ENCODE measurements at regions not wholly inside any gene's neighbourhood (a gene's known extent, or its start where the extent isn't known, plus 50 kb on each side); places are given as distances from the start of the nearest gene placed in this dataset.
"Not testable (repeated sequence)": the region's sequence is repeated elsewhere in the genome, so short reads cannot be mapped to it uniquely, and the experiment has no call there.

DNA sequence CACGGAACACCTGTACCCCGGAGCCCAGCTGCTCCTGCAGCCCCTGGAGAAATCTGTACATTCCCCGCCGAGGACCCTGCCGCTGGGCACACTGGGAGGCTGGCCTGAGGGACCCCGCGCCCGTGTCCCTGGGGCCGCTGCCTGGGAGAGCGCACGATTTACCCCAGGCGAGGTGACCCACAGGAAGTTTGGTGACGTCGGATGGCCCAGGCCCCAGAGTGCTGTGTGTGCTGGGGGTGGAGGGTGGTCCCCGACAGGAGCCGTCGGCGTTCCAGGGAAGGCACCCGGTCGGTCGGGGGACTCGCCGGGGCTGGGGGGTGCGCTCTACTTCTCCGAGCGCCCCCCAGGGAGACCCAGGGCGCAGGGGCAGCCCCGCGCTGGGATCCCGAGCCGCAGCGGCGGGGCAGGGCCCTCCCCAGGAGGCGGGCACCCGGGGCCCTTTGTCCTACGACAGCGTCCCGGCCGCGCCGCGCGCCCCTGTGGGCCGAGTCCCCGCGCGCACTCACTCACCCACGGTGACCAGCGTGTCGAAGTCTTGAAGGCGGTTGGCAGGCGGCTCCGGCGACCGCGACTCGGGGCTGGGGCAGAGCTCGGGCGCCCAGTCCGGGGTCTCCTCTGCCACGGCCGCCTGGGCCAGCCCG, 167.9 kb upstream of the PRKX start:
- not testable (repeated sequence) for H3K4me3 ChIP-seq (ENCODE audit: low read depth, low read length); H3K27ac ChIP-seq (ENCODE audit: low read depth); H3K4me1 ChIP-seq (ENCODE audit: insufficient read depth); H3K36me3 ChIP-seq (ENCODE audit: insufficient read depth); DNase-seq (ENCODE audit: extremely low spot score)
- WGBS = no CpG with 5 or more reads among the region's 63 CpGs

DNA sequence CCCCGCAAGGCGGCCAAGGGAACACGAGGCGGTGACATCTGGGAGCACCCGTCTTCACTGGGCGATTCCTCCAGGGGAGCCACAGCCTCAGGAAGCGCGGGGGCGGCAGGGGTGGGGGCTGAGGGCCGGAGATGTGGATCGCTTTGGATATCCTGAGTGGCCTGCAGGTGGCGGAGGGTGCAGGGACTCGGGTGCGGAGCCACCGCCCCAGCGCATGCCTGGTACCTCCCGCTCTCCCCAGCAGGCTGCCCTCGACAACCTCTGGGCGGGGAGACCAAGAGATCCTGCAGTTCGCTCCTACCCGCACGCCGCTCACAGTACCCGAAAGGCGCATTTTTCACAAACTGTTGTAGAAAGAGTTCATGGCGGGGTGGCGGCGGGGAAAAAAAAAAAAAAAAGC, 162.9 kb upstream of the PRKX start:
- no CpG with 5 or more reads among the region's 28 CpGs for WGBS
- not testable (repeated sequence) for H3K36me3 ChIP-seq (ENCODE audit: insufficient read depth); H3K27ac ChIP-seq (ENCODE audit: low read depth); H3K4me1 ChIP-seq (ENCODE audit: insufficient read depth); H3K4me3 ChIP-seq (ENCODE audit: low read depth, low read length); DNase-seq (ENCODE audit: extremely low spot score)

DNA sequence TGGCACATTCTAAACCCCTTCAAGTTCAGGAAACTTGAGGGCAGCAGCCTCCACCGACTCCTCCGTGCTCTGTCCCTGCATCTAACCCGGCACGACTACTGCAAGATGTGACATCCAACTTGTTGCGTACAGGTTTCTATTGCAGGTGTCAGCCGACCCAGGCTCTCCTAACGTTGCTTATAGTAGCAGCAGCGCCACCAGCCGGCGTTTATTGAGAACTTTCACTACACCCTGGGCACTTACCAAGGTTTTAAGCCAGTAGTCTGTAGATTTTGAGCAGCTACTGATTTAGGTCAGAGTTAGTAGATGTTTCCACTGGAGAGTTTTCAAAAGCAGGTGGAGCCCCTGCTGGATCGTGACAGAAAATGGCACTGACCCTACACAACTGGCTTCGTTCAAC, 162.2 kb upstream of the PRKX start:
- H3K36me3 ChIP-seq (ENCODE audit: insufficient read depth); DNase-seq (ENCODE audit: extremely low spot score); H3K4me1 ChIP-seq (ENCODE audit: insufficient read depth); H3K27ac ChIP-seq (ENCODE audit: low read depth); H3K4me3 ChIP-seq (ENCODE audit: low read depth, low read length): not testable (repeated sequence)
- WGBS = no CpG with 5 or more reads among the region's 12 CpGs

DNA sequence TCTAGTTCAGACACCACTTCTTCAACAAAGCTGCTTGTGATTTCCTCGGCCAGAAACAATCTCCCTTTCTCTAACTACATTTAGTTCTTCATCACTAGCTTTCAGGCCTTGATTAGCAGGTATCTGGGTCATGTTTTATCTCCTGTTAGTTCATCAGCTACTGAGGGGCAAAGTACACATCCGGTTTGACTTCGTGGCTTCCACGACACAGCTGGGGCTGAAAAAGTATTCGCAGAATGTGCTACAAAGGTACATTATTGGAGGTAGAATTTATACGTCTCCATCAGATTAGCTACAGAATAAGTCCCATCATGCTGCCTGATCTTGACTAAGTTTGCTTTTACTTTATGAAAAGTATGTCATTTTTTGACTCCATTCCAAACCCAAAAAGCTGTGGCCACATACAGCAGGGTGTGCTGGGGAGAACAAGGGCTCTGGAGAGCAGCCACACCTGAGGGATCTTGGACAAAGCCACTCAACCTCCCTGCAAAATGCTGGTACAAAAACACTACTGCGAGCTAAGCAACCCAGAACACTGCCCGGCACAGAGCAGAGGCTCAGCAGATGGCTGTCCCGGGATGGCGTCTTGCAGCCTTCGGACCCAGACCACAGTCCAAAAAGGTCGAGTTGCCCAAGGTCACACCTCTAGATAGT, 158.9 kb upstream of the PRKX start:
- H3K4me1 ChIP-seq (ENCODE audit: insufficient read depth); DNase-seq (ENCODE audit: extremely low spot score); H3K4me3 ChIP-seq (ENCODE audit: low read depth, low read length); H3K36me3 ChIP-seq (ENCODE audit: insufficient read depth); H3K27ac ChIP-seq (ENCODE audit: low read depth): not testable (repeated sequence)
- 76% methylated on average over 6 of the region's 12 CpGs for WGBS

DNA sequence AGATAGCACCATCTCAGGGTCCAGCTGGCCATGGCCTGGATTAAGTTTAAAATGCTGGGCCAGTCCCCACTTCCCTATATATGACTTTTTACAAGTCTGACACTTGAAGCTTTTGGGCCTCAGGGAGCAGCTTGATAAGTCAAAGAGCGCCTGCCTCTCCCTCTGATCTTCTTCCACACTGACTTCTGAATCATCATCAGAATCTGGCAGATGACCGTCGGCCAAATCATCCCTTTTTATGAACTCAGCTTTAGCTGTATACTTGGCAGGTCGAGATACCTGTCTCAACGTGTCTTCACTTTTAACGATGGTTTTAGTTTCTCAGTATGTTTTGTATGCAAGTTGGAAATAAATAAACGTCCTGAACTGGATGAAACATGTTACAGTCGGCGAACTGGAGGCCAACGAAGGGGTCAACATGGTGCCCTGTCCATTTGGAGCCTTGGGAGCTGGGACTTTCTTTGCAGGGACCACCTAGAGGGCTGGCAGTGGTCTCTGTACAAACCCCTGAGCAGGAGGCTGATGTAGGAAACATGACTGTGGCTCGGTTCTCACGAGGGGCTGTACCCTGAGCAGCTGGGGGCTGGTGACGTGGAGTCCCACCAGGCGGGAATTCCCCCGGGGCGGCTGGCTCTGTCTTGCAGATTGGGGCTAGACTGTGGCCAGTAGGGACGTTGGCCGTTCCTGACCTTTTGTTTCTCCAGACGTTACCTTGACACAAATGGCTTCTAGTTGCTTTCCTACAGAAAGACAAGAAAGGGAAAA, 153.8 kb upstream of the PRKX start:
- 95% methylated on average over 13 of the region's 19 CpGs for WGBS

DNA sequence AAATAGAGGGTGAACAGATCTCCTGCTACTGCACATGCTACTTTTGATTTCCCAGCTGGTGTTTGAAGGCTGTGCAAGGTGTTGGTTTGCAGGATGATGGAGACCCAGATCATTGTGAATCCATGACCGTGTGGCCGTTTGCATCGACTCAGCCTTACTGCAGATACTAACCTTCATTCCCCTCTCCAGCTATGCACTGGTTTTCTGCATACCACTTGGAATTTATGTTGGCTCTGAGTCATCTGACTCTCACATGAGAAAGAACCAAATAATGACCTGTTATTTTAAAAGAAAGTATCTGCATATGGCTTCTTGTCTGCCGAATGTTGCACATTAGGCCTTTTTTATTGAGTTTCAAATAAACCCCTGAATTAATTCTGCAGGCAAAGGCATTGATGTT, 144.9 kb upstream of the PRKX start:
- H3K36me3 ChIP-seq (ENCODE audit: insufficient read depth); H3K27ac ChIP-seq (ENCODE audit: low read depth); DNase-seq (ENCODE audit: extremely low spot score); H3K4me1 ChIP-seq (ENCODE audit: insufficient read depth); H3K4me3 ChIP-seq (ENCODE audit: low read depth, low read length): not testable (repeated sequence)
- no CpG with 5 or more reads among the region's 4 CpGs for WGBS

More for the DNA sequence above, 153.8 kb upstream of the PRKX start:
- H3K4me3 ChIP-seq (ENCODE audit: low read depth, low read length); H3K27ac ChIP-seq (ENCODE audit: low read depth); DNase-seq (ENCODE audit: extremely low spot score); H3K36me3 ChIP-seq (ENCODE audit: insufficient read depth); H3K4me1 ChIP-seq (ENCODE audit: insufficient read depth): not testable (repeated sequence)

DNA sequence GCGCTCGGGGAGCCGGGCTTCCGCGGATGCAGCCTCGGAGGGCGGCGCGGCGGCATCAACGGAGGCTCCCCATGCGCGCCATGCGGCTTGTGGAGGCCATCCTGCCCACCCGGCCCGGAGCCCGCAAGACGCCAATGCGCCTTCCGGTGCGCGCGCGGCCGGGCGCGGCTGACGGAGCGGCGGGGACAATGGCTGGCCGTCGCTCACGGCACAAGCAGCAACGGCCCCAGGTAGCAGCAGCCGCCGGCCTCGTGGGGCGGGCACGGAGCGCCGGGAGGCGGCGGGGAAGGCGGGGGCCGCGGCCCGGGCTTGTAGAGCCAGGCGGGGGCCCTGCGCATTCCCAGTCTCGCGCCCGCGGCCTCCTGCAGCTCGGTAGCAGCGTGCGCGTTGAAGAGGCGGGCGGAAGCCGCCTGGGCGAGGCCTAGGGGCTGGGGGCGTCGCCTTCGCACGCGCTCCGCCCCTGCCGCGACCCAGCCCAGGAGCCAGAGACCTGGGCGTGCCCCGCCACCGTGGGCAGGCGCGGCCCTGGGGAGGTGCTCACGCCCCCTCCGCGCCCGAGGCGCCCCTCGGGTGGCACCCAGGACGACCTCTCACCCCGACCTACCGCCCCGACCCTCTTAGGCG, 130.2 kb upstream of the PRKX start:
- DNase-seq (ENCODE audit: extremely low spot score); H3K27ac ChIP-seq (ENCODE audit: low read depth); H3K36me3 ChIP-seq (ENCODE audit: insufficient read depth); H3K4me3 ChIP-seq (ENCODE audit: low read depth, low read length); H3K4me1 ChIP-seq (ENCODE audit: insufficient read depth): not testable (repeated sequence)
- WGBS = no CpG with 5 or more reads among the region's 85 CpGs

DNA sequence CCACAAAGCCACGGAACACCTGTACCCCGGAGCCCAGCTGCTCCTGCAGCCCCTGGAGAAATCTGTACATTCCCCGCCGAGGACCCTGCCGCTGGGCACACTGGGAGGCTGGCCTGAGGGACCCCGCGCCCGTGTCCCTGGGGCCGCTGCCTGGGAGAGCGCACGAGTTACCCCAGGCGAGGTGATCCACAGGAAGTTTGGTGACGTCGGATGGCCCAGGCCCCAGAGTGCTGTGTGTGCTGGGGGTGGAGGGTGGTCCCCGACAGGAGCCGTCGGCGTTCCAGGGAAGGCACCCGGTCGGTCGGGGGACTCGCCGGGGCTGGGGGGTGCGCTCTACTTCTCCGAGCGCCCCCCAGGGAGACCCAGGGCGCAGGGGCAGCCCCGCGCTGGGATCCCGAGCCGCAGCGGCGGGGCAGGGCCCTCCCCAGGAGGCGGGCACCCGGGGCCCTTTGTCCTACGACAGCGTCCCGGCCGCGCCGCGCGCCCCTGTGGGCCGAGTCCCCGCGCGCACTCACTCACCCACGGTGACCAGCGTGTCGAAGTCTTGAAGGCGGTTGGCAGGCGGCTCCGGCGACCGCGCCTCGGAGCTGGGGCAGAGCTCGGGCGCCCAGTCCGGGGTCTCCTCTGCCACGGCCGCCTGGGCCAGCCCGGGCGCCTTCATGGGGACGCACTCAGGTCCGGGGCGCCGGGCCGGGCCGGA, 129.5 kb upstream of the PRKX start:
- not testable (repeated sequence) for H3K4me3 ChIP-seq (ENCODE audit: low read depth, low read length); H3K27ac ChIP-seq (ENCODE audit: low read depth); H3K36me3 ChIP-seq (ENCODE audit: insufficient read depth); DNase-seq (ENCODE audit: extremely low spot score); H3K4me1 ChIP-seq (ENCODE audit: insufficient read depth)
- WGBS = under 1% methylated on average over 30 of the region's 70 CpGs

DNA sequence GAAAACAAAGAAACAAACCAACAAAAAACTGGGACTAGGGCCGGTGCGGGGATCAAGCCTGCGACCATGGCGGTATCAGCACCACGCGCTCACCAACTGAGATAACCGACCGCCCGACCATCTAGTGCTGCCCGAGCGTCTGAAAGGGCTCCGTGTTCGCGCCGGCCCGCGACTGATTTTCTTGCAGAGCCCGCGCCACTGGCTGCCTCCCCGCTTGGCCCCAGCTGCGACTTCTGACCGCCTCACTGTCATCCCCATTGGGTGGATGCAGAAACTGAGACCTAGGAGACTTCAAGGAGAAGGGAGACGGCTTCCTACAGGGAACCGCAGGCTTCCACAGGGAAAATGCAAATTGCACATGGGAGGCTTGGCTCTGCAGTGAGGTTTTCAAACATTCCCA, 125.3 kb upstream of the PRKX start:
- H3K36me3 ChIP-seq (ENCODE audit: insufficient read depth); DNase-seq (ENCODE audit: extremely low spot score); H3K4me1 ChIP-seq (ENCODE audit: insufficient read depth); H3K27ac ChIP-seq (ENCODE audit: low read depth); H3K4me3 ChIP-seq (ENCODE audit: low read depth, low read length): not testable (repeated sequence)
- no CpG with 5 or more reads among the region's 24 CpGs for WGBS

DNA sequence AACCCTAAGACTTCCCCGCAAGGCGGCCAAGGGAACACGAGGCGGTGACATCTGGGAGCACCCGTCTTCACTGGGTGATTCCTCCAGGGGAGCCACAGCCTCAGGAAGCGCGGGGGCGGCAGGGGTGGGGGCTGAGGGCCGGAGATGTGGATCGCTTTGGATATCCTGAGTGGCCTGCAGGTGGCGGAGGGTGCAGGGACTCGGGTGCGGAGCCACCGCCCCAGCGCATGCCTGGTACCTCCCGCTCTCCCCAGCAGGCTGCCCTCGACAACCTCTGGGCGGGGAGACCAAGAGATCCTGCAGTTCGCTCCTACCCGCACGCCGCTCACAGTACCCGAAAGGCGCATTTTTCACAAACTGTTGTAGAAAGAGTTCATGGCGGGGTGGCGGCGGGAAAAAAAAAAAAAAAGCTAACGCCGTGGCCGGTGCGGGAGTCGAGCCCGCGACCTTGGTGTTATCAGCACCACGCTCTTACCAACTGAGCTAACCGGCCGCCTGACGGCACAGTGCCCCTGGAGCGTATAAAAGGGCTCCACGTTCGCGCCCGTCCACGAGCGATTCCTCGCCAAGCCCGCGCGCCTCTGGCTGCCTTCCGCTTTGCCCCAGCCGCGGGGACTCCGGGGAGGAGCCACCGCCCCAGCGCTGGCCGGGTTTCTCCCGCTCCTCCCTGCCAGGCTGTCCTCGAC, 124.7 kb upstream of the PRKX start:
- no CpG with 5 or more reads among the region's 58 CpGs for WGBS
- H3K4me1 ChIP-seq (ENCODE audit: insufficient read depth) = not testable (repeated sequence)

DNA sequence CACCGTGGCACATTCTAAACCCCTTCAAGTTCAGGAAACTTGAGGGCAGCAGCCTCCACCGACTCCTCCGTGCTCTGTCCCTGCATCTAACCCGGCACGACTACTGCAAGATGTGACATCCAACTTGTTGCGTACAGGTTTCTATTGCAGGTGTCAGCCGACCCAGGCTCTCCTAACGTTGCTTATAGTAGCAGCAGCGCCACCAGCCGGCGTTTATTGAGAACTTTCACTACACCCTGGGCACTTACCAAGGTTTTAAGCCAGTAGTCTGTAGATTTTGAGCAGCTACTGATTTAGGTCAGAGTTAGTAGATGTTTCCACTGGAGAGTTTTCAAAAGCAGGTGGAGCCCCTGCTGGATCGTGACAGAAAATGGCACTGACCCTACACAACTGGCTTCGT, 123.8 kb upstream of the PRKX start:
- H3K36me3 ChIP-seq (ENCODE audit: insufficient read depth); H3K4me3 ChIP-seq (ENCODE audit: low read depth, low read length); DNase-seq (ENCODE audit: extremely low spot score); H3K27ac ChIP-seq (ENCODE audit: low read depth); H3K4me1 ChIP-seq (ENCODE audit: insufficient read depth): not testable (repeated sequence)
- no CpG with 5 or more reads among the region's 13 CpGs for WGBS

More for the DNA sequence above, 124.7 kb upstream of the PRKX start:
- not testable (repeated sequence) for DNase-seq (ENCODE audit: extremely low spot score); H3K4me3 ChIP-seq (ENCODE audit: low read depth, low read length); H3K27ac ChIP-seq (ENCODE audit: low read depth); H3K36me3 ChIP-seq (ENCODE audit: insufficient read depth)

DNA sequence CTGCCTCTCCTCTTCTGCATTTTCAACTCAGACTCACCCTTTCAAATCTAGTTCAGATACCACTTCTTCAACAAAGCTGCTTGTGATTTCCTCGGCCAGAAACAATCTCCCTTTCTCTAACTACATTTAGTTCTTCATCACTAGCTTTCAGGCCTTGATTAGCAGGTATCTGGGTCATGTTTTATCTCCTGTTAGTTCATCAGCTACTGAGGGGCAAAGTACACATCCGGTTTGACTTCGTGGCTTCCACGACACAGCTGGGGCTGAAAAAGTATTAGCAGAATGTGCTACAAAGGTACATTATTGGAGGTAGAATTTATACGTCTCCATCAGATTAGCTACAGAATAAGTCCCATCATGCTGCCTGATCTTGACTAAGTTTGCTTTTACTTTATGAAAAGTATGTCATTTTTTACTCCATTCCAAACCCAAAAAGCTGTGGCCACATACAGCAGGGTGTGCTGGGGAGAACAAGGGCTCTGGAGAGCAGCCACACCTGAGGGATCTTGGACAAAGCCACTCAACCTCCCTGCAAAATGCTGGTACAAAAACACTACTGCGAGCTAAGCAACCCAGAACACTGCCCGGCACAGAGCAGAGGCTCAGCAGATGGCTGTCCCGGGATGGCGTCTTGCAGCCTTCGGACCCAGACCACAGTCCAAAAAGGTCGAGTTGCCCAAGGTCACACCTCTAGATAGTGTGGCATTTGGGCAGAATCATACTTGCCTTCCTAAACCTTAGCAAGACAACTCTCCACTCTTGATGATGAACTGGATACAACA, 120.5 kb upstream of the PRKX start:
- not testable (repeated sequence) for DNase-seq (ENCODE audit: extremely low spot score); H3K36me3 ChIP-seq (ENCODE audit: insufficient read depth); H3K27ac ChIP-seq (ENCODE audit: low read depth); H3K4me3 ChIP-seq (ENCODE audit: low read depth, low read length); H3K4me1 ChIP-seq (ENCODE audit: insufficient read depth)
- WGBS = no CpG with 5 or more reads among the region's 11 CpGs
